ENCODE measurements at regions not wholly inside any gene's neighbourhood (a gene's known extent, or its start where the extent isn't known, plus 50 kb on each side); places are given as distances from the start of the nearest gene placed in this dataset.

DNA sequence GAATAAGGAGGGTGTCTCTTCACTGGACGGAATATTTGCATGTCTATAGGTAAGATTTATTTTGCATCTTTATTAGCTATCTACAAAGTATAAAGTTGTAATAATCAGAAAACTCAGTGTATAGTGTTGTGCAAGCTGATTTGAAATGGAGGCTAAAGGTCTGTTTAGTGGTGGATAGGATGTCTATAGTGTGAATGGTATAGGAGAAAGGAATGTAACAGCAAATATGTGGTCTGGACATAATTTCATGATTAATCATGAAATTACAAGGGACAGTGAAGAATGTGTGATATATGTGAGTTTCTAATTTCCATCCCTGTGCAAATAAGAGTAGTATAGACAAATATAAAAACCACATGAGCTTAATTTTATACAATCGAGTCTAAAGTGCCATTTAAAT is 79.3 kb upstream of the CAMK2D start:
- TF ChIP-seq, protein P1, sequence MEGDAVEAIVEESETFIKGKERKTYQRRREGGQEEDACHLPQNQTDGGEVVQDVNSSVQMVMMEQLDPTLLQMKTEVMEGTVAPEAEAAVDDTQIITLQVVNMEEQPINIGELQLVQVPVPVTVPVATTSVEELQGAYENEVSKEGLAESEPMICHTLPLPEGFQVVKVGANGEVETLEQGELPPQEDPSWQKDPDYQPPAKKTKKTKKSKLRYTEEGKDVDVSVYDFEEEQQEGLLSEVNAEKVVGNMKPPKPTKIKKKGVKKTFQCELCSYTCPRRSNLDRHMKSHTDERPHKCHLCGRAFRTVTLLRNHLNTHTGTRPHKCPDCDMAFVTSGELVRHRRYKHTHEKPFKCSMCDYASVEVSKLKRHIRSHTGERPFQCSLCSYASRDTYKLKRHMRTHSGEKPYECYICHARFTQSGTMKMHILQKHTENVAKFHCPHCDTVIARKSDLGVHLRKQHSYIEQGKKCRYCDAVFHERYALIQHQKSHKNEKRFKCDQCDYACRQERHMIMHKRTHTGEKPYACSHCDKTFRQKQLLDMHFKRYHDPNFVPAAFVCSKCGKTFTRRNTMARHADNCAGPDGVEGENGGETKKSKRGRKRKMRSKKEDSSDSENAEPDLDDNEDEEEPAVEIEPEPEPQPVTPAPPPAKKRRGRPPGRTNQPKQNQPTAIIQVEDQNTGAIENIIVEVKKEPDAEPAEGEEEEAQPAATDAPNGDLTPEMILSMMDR (optimal IDR thresholded peaks at IDR 0.05 in 1 of 3, IDR thresholded peaks at IDR 0.05 in 1 of 3, conservative IDR thresholded peaks at IDR 0.05 in 1 of 3; ENCODE audit: extremely low read depth in 1 of 3, insufficient read depth in 2 of 3, low read length in 3 of 3): no peak
- TF ChIP-seq EZH2 (IDR thresholded peaks at IDR 0.05; ENCODE audit: low read length): no peak

Measured in keratinocyte (primary cell).